CD4-positive, alpha-beta T cell treated with Interleukin-4 for 1 hour (primary cell): ENCODE measurements at regions not wholly inside any gene's neighbourhood (a gene's known extent, or its start where the extent isn't known, plus 50 kb on each side); places are given as distances from the start of the nearest gene placed in this dataset.

Source experiments
- DNase-seq, 2 donors: peaks; one replicate each; pipeline ENCODE4 v3.0.0-alpha.2; 2020 to 2022

GRCh38 chr13:22137361-22138050, 466.6 kb downstream of the FGF9 start:
- no peak for DNase-seq

GRCh38 chr13:22138947-22139346, 468.1 kb downstream of the FGF9 start:
- DNase-seq: no peak

DNA sequence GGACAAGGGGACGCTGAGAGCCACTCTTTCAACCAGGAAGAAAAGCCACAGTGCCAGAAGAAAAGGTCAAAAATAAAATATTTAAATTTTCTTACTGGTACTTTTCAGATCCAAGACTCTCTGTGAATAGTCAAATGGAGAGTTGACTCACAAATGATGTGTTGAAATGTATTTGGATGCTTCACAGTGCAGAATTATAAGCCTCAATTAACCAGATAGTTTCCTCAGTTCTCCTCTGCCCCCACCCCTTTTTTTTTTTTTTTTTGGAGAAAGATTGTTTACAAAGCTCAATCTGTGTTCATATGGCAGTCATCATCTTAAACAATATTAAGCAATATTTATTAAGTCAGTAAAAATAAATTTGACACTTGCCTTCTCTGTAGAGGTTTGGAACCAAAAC, 470.8 kb downstream of the FGF9 start:
- DNase-seq: no peak

DNA sequence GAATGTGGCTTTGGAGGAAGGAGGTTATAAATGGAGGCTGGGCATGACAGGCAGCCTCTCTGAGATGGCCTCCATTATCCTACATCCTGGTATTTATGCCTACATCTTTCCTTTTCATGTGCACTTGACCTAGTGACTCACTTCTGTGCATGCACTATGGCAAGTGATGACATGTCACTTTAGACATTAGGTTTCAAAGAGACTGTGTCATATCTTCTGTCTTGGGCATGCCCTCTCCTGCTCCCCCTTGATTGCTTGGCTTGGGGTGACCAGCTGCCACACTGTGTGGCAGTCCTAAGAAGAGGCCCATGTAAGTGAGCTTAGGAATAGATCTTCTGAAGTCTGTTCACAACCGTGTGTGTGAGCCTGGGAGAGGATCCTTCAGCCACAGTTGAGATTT, 472.8 kb downstream of the FGF9 start:
- DNase-seq: no peak

GRCh38 chr13:22144806-22145205, 473.9 kb downstream of the FGF9 start:
- no peak for DNase-seq

DNA sequence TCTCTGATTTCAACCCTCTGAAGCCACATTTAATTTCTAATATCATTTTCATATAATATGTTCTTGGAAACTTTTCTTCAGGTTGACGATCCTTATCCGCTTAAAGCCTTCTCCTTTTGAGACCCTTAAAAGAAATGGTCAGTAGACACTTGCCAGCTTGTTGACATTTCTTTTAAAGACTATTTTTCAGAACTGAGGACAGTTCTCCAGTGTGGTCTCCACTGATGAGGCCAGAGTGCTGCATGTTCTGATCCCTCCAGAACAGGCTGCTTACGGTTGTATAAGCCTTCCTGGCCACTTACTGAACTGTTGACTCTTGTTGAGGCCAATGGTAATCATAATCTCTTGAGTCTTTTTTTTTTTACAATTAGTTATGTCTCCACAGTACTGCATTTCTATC, 477.3 kb downstream of the FGF9 start:
- DNase-seq: no peak

GRCh38 chr13:22152751-22153150, 481.9 kb downstream of the FGF9 start:
- DNase-seq: no peak

DNA sequence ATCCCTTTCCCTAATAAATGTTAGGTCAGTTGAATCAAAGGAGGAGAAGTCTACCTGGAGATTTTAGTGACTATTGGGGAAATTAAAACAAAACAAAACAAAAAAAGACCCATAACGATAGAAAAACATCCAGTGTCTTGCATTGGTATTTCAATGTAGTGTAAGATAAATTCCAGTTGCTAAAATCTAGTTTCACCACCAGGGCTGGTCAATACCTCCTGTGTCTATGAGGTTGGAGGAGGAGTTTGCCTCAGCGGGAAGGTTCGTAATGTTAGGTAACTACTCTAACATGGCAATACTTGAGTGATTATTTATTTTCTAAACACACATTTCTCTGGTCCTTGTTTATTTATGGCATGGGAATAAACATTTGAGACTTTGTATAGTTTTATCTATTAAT, 483.2 kb downstream of the FGF9 start:
- DNase-seq: no peak

- peak in 1 of 2 donors; percentile 25 for DNase-seq
These were observed 491.0 kb downstream of the FGF9 start for GRCh38 chr13:22161871-22162270.

DNA sequence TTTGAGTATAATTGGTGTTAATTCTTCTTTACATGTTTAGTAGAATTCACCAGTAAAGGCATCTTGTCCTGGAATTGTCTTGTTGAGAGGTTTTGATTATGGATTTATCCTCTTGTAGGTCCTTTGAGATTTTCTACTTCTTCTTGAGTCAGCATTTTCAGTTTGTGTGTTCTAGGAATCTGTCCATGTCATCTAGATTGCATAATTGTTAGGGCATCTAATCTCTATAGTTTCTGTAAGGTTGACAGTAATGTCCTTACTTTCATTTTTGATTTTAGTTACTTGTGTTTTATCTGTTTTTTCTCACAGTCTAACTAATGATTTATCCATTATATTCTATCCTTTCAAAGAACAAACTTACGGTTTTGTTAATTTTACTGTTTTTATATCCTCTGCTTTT, 492.0 kb downstream of the FGF9 start:
- DNase-seq: peak in 1 of 2 donors; percentile 31

DNA sequence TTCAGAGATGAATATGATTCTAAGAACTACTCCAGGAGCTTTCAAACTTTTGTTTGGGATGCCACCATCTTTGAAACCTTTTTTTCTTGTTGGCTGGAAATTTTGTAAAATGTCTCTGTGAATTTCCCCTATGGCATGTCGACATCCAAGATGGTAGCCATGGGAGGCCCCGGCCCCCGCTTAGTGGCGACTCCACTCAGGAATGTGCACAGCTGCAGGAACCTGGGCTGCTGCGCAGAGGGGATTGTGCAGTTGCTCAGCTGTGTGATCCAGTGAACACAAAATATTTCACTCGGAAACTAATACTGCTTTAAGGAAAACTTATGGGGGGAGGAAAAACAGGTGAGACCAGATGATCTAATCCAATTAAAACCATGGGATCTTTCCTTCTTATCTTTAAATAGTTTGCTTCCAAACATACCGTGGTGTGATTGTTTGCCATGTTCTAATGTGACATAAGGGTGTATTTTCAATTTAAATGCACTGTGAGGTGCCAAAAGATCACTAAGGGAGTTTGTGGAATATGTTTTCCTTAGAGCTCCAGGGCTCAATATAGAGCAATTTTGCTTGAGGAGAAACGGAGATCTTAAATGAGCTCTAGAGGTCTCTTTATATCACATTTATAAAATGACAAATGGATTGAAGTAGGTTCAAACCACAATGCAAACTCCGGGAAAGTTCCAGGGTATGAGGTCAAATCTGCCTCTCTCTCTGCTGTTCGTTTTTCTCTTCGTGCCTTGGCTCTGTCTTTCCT, 497.7 kb downstream of the FGF9 start:
- no peak for DNase-seq

DNA sequence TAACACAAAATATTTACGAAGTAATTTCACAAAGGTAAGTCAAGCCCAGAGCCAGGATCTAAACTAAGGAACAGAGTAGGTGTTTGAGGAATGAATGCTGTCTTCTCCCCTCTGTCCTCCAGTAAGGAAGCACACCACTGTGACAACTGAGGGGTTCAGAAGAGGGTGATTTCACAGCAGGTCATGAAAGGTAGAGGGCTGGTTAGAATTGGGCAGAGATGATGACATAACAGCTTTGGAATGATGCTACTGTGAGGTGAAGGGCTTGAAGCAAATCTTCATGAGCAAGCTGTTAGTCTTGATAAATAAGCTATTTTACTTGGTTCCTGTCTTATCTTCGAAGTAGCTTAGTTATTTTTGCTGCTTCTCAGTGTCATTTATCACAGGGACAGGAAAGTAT, 498.6 kb downstream of the FGF9 start:
- no peak for DNase-seq

GRCh38 chr13:22173610-22174009, 502.7 kb downstream of the FGF9 start:
- DNase-seq: no peak

DNA sequence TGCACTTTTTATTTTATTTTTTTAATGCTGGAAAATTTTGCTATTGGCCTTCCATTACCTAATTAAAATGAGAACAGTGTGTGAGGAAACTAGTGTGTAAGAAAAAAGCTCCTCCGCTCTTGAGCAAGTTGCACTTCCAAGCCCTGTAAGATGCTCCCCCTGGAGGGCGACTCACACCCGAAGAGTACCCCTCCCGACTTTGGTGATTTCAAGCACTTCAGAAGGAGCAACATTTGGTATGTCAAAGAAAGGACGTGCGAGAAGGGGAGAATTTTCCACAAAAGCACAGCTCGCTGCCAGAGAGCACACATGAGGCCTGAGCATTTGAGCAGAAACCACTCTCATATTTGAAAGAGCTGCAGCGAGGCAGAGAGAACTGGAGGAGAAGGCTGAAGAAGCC, 504.4 kb downstream of the FGF9 start:
- no peak for DNase-seq

GRCh38 chr13:22175815-22176214, 504.9 kb downstream of the FGF9 start:
- no peak for DNase-seq

DNA sequence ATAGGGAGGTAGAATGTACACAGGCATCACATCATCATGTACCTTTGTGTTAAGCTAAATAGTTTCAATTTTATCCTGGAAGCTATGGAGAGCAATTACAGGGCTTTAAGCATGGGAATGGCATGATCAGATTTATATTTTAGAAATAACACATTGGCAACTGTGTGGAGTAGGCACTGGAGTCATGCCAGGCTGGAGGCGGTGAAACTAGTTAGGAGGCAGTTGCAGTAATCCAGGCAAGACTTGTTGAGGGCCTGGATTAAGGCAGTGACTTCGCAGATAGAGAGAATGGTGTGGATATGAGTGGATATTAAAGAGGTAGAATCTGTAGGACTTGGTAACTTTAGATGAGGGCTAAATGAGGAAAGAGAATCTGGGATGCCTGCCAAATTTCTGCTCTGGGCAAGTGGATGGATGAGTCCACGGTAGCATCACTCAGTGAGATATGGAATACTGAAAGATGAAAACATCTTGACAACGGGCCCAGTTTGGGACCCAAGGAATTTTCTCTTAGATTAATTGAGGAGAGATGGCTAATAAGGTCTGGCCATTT, 506.2 kb downstream of the FGF9 start:
- no peak for DNase-seq

- no peak for DNase-seq
These were observed 508.0 kb downstream of the FGF9 start for GRCh38 chr13:22178878-22179277.

- peak in 1 of 2 donors; percentile 10 for DNase-seq
These were observed 516.5 kb downstream of the FGF9 start for GRCh38 chr13:22187329-22187728.

GRCh38 chr13:22189176-22190048, 518.5 kb downstream of the FGF9 start:
- DNase-seq: no peak

DNA sequence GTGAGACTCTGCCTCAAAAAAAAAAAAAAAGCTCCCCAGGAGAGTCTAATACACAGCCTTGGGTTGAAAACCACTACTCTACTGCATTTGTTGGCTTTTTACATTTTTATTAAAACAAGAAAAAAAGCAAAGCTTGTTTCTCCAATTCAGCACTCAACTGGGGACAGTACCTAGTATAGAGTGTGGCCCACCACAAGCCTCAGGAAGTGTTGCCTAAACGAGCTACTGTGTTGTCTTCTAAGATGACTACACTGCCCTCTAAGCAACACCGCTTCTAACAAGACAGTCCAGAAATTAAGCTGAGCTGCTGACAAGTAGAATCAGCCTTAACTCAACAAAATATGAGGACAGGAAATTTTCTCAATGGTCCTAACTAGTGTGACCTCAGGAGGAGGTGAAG, 522.2 kb downstream of the FGF9 start:
- no peak for DNase-seq

- DNase-seq: no peak
These were observed 523.4 kb downstream of the FGF9 start for GRCh38 chr13:22194106-22194805.

- DNase-seq: no peak
These were observed 524.9 kb downstream of the FGF9 start for GRCh38 chr13:22195726-22196125.

GRCh38 chr13:22196777-22197176, 525.9 kb downstream of the FGF9 start:
- no peak for DNase-seq
